Astrocyte (in vitro differentiated cells and primary cell): ENCODE measurements at regions not wholly inside any gene's neighbourhood (a gene's known extent, or its start where the extent isn't known, plus 50 kb on each side); places are given as distances from the start of the nearest gene placed in this dataset.

ENCODE experiments used
- EZH2 ChIP-seq: IDR thresholded peaks from 2 replicates; pipeline ENCODE4 v1.6.1; 2012; ENCODE audit warnings: mild to moderate bottlenecking, low read length, inconsistent platforms; ENCODE audit not compliant: insufficient read depth
- TF ChIP-seq, protein P1 (sequence below): IDR thresholded peaks from 2 replicates; pipeline ENCODE4 v1.5.1; 2011; ENCODE audit warnings: low read depth, mild to moderate bottlenecking, inconsistent platforms, low read length, moderate library complexity; ENCODE audit not compliant: insufficient read depth

DNA sequence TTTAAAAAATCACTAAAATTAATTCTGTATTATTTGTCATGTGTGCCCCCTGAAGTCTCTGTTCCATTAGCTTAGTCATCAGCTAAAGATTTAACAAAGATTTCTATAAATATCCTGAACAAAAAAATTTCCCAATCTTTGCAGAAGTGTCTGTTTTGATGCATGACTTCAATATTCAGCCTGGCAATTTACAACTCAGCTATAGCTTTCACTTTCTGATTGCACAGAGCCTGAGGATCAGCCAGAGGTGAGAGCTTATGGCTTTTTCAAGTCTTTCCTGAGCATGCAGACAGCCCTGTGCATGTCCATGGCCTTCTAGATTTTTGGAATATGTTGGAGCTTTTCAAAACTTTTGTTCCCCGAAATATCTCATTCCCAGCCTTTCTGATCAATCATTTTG lies 420.1 kb downstream of the ZNF674 start:
- TF ChIP-seq, protein P1, sequence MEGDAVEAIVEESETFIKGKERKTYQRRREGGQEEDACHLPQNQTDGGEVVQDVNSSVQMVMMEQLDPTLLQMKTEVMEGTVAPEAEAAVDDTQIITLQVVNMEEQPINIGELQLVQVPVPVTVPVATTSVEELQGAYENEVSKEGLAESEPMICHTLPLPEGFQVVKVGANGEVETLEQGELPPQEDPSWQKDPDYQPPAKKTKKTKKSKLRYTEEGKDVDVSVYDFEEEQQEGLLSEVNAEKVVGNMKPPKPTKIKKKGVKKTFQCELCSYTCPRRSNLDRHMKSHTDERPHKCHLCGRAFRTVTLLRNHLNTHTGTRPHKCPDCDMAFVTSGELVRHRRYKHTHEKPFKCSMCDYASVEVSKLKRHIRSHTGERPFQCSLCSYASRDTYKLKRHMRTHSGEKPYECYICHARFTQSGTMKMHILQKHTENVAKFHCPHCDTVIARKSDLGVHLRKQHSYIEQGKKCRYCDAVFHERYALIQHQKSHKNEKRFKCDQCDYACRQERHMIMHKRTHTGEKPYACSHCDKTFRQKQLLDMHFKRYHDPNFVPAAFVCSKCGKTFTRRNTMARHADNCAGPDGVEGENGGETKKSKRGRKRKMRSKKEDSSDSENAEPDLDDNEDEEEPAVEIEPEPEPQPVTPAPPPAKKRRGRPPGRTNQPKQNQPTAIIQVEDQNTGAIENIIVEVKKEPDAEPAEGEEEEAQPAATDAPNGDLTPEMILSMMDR: no peak
- no peak for TF ChIP-seq EZH2
